Liver (tissue), 3 donors: ENCODE measurements at regions not wholly inside any gene's neighbourhood (a gene's known extent, or its start where the extent isn't known, plus 50 kb on each side); places are given as distances from the start of the nearest gene placed in this dataset.

Experiments
- EGR1 ChIP-seq, 2 donors: IDR thresholded peaks; 2 replicates each; pipeline ENCODE4 v1.6.1; 2016 to 2018; ENCODE audit warnings: antibody characterized with exemption in 2 of 2, low read depth in 2 of 2
- FOXA1 ChIP-seq: IDR thresholded peaks from 2 replicates; pipeline ENCODE4 v1.6.1; 2016; ENCODE audit warnings: antibody characterized with exemption
- GABPA ChIP-seq, 2 donors: IDR thresholded peaks in 1 of 2; conservative IDR thresholded peaks in 1 of 2; 2 replicates each; pipeline ENCODE4 v1.6.1; 2016; ENCODE audit warnings: antibody characterized with exemption in 2 of 2, mild to moderate bottlenecking in 1 of 2, moderate library complexity in 1 of 2
- HNF4A ChIP-seq, 2 donors: conservative IDR thresholded peaks; 2 replicates each; pipeline ENCODE4 v1.6.1; 2016; ENCODE audit warnings: antibody characterized with exemption in 2 of 2, mild to moderate bottlenecking in 2 of 2
- NR2F2 ChIP-seq: IDR thresholded peaks from 2 replicates; pipeline ENCODE4 v1.6.1; 2016; ENCODE audit warnings: antibody characterized with exemption
- RAD21 ChIP-seq, 2 donors: IDR thresholded peaks; 2 replicates each; pipeline ENCODE4 v1.6.1; 2016; ENCODE audit warnings: antibody characterized with exemption in 2 of 2, mild to moderate bottlenecking in 2 of 2
- REST ChIP-seq: IDR thresholded peaks from 2 replicates; pipeline ENCODE4 v1.6.1; 2016; ENCODE audit warnings: antibody characterized with exemption, mild to moderate bottlenecking
- RXRA ChIP-seq, 2 donors: IDR thresholded peaks; 2 replicates each; pipeline ENCODE4 v1.6.1; 2017 to 2018; ENCODE audit warnings: antibody characterized with exemption in 2 of 2, mild to moderate bottlenecking in 1 of 2
- SP1 ChIP-seq: IDR thresholded peaks from 2 replicates; pipeline ENCODE4 v1.6.1; 2018; ENCODE audit warnings: antibody characterized with exemption, mild to moderate bottlenecking
- TAF1 ChIP-seq: conservative IDR thresholded peaks from 2 replicates; pipeline ENCODE4 v1.6.1; 2016; ENCODE audit warnings: antibody characterized with exemption, mild to moderate bottlenecking
- YY1 ChIP-seq: IDR thresholded peaks from 2 replicates; pipeline ENCODE4 v1.6.1; 2016; ENCODE audit warnings: antibody characterized with exemption, mild to moderate bottlenecking
- ZBTB33 ChIP-seq: IDR thresholded peaks from 2 replicates; pipeline ENCODE4 v1.6.1; 2016; ENCODE audit warnings: antibody characterized with exemption
- TF ChIP-seq, protein P1 (sequence below): fragments of 150-350 bp; IDR thresholded peaks from 2 replicates; pipeline ENCODE4 v1.5.1; 2017; ENCODE audit warnings: improper control_type of control experiment, low read depth, low read length; ENCODE audit not compliant: missing input control
- TF ChIP-seq, protein P2 (sequence below): IDR thresholded peaks from 2 replicates; pipeline ENCODE4 v1.6.1; 2016; ENCODE audit warnings: antibody characterized with exemption
- donor health status: healthy.
- donor health status: healthy.

DNA sequence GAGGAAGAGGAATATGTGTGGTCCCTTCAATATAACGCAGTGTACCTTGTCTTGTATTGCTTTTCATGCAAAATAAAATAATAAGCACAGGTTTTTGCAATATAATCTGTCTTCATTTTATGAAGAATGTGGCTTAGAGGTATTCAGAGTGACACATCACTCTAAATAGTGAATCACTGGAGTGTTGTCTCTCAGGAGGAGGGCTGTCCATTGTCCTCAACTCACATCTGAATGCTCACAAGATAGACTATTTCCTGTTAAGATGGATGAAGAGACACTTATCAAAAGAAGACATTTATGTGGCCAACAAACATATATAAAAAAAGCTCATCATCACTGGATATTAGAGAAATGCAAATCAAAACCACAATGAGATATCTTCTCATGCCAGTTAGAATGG lies 1147.5 kb upstream of the C9orf72 start:
- TF ChIP-seq, protein P1, sequence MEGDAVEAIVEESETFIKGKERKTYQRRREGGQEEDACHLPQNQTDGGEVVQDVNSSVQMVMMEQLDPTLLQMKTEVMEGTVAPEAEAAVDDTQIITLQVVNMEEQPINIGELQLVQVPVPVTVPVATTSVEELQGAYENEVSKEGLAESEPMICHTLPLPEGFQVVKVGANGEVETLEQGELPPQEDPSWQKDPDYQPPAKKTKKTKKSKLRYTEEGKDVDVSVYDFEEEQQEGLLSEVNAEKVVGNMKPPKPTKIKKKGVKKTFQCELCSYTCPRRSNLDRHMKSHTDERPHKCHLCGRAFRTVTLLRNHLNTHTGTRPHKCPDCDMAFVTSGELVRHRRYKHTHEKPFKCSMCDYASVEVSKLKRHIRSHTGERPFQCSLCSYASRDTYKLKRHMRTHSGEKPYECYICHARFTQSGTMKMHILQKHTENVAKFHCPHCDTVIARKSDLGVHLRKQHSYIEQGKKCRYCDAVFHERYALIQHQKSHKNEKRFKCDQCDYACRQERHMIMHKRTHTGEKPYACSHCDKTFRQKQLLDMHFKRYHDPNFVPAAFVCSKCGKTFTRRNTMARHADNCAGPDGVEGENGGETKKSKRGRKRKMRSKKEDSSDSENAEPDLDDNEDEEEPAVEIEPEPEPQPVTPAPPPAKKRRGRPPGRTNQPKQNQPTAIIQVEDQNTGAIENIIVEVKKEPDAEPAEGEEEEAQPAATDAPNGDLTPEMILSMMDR = no peak
- TF ChIP-seq REST = no peak
- TF ChIP-seq RAD21 (IDR thresholded peaks at IDR 0.05) = no peak
- no peak for TF ChIP-seq SP1
- no peak for TF ChIP-seq GABPA (IDR thresholded peaks at IDR 0.05 in 1 of 2, conservative IDR thresholded peaks at IDR 0.05 in 1 of 2)
- no peak for TF ChIP-seq ZBTB33
- TF ChIP-seq TAF1 = no peak
- TF ChIP-seq RXRA (IDR thresholded peaks at IDR 0.05) = no peak
- TF ChIP-seq YY1 = no peak
- no peak for TF ChIP-seq EGR1 (IDR thresholded peaks at IDR 0.05; ENCODE audit: low read depth in 2 of 2)
- TF ChIP-seq HNF4A (conservative IDR thresholded peaks at IDR 0.05) = no peak
- TF ChIP-seq, protein P2, sequence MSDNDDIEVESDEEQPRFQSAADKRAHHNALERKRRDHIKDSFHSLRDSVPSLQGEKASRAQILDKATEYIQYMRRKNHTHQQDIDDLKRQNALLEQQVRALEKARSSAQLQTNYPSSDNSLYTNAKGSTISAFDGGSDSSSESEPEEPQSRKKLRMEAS = no peak
- no peak for TF ChIP-seq FOXA1
- TF ChIP-seq NR2F2 = no peak
